Lower lobe of right lung (tissue), 2 donors: ENCODE measurements at regions not wholly inside any gene's neighbourhood (a gene's known extent, or its start where the extent isn't known, plus 50 kb on each side); places are given as distances from the start of the nearest gene placed in this dataset.
A peak's percentile ranks its signal among the peaks of the same experiment; 100 is the strongest.

Source experiments
- ATAC-seq, 2 donors: fragments of 200-7000 bp; cut with Tn5 transposase; one replicate each; pipeline ENCODE4 v1.9.1; 2020 to 2022; ENCODE audit warnings: mild to moderate bottlenecking in 2 of 2, moderate library complexity in 2 of 2
- DNase-seq: peaks from one replicate; pipeline ENCODE4 v3.0.0-alpha.2; 2020
- H3K27ac ChIP-seq: fragments of 200-600 bp; one replicate; pipeline ENCODE4 v1.8.0; 2022
- H3K27me3 ChIP-seq: fragments of 200-600 bp; one replicate; pipeline ENCODE4 v1.8.0; 2022; ENCODE audit warnings: low read depth
- H3K36me3 ChIP-seq: fragments of 200-600 bp; one replicate; pipeline ENCODE4 v1.8.0; 2022; ENCODE audit warnings: mild to moderate bottlenecking
- H3K4me1 ChIP-seq: fragments of 200-600 bp; one replicate; pipeline ENCODE4 v1.8.0; 2022
- H3K4me3 ChIP-seq: fragments of 200-600 bp; one replicate; pipeline ENCODE4 v1.8.0; 2022; ENCODE audit warnings: mild to moderate bottlenecking
- H3K9me3 ChIP-seq: fragments of 200-600 bp; one replicate; pipeline ENCODE4 v1.8.0; 2022
- intact Hi-C: fragments of 100-400 bp; cut with DNase I; formaldehyde crosslinking; loops from one replicate; pipeline ENCODE4 v1.11.0; 2022
- TF ChIP-seq, protein P1 (sequence below): fragments of 200-600 bp; IDR thresholded peaks from one replicate; pipeline ENCODE4 v1.8.0; 2022; ENCODE audit warnings: antibody characterized with exemption, mild to moderate bottlenecking
- donor health status: DM: no; HTN: yes; CAD: no; lungs with severe emphysema.

DNA sequence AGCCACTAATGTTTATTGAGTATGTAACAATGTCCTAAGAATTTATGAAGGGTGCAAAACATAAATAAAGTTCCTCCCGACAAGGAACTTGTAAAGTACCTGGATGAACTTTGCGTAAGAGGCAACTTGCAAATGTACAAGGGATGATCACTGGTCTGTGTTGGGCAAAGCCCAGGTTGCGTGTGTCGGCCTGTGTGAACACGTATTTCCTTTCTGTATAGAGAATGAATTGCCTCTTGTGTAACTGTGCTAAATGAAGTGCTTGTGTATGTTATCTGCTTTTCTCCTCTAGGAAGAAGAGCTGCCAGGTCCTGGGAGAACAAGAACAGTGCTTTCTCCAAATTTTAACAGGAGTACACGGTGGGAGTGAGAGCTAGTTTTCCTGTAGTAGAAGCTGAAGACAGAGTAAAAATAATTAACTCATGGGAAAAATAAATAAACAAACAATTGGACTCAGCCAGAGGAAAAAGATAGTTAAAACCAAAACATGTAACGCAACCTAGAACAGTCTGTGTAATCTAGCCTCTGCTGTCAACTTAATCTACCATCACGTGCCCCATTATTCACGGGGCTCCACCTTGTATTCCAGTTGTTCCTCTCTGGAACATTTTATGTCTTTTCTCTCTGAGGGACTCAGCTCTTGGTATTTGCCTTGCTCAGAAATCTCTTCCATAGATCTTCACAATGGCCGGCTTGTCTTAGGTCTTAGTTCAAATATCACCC lies 83.7 kb upstream of the RASGRP1 start:
- intact Hi-C loops = no loop called here
- TF ChIP-seq, protein P1, sequence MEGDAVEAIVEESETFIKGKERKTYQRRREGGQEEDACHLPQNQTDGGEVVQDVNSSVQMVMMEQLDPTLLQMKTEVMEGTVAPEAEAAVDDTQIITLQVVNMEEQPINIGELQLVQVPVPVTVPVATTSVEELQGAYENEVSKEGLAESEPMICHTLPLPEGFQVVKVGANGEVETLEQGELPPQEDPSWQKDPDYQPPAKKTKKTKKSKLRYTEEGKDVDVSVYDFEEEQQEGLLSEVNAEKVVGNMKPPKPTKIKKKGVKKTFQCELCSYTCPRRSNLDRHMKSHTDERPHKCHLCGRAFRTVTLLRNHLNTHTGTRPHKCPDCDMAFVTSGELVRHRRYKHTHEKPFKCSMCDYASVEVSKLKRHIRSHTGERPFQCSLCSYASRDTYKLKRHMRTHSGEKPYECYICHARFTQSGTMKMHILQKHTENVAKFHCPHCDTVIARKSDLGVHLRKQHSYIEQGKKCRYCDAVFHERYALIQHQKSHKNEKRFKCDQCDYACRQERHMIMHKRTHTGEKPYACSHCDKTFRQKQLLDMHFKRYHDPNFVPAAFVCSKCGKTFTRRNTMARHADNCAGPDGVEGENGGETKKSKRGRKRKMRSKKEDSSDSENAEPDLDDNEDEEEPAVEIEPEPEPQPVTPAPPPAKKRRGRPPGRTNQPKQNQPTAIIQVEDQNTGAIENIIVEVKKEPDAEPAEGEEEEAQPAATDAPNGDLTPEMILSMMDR = no peak
- ATAC-seq = peak; percentile 52 to 58

DNA sequence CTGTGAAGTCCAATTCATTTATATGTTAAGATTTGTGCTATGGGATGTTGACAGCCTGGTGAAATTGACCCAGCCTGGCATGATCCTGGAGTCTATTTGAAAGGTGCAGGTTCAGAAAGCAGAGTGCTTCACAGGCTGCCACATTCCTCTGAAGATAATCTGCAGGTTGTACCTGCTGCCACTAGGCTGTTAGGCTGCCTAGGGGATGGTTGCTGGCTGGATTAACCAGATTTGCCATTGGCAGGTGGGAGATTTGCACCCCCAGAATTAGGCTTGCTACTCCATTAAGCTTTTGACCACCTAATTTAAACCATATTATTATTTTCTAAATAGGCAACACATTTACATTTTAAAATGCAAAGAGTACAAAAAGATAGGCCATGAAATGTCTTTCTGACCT lies 85.8 kb upstream of the RASGRP1 start:
- H3K4me3 ChIP-seq = no peak overlapping the region
- ATAC-seq = no peak
- H3K36me3 ChIP-seq = no peaks in the 10 kb centered on the region
- no peaks in the 10 kb centered on the region for H3K4me1 ChIP-seq
- intact Hi-C loops = no loop called here
- H3K27me3 ChIP-seq = no peaks in the 10 kb centered on the region
- no peak overlapping the region for H3K27ac ChIP-seq
- TF ChIP-seq, protein P1 = no peak
- DNase-seq = no peak
- no peaks in the 10 kb centered on the region for H3K9me3 ChIP-seq

More for the DNA sequence above, 83.7 kb upstream of the RASGRP1 start:
- no peaks in the 10 kb centered on the region for H3K27me3 ChIP-seq
- no peak overlapping the region for H3K27ac ChIP-seq
- H3K4me1 ChIP-seq = no peaks in the 10 kb centered on the region
- no peaks in the 10 kb centered on the region for H3K9me3 ChIP-seq
- no peaks in the 10 kb centered on the region for H3K36me3 ChIP-seq
- no peak for DNase-seq
- H3K4me3 ChIP-seq = no peak overlapping the region

DNA sequence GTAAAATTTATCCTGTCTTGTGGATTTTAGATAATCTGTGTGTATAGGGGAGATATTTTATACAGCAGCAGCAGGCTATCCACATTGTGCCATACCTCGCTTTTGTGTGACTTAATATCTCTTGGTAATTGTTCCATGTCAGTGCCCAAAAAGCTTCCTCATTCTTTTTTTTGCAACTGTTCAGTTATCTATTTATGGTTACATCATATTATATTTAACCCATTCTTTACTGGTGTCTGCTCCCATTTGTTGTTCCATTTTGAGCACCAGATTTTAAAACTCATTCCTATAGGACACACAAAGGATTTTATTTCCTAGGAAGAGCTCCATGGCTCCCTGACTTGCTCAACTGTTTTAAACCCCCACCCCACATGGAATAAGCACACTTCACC lies 86.3 kb upstream of the RASGRP1 start:
- ATAC-seq (no peak), DNase-seq (no peak)
- Histone ChIP-seq H3K27me3 (no peaks in the 10 kb centered on the region), H3K9me3 (no peaks in the 10 kb centered on the region), H3K36me3 (no peaks in the 10 kb centered on the region), H3K4me3 (no peak overlapping the region), H3K4me1 (no peaks in the 10 kb centered on the region), H3K27ac (no peak overlapping the region)
- intact Hi-C loops = no loop called here
- TF ChIP-seq, protein P1 = no peak

DNA sequence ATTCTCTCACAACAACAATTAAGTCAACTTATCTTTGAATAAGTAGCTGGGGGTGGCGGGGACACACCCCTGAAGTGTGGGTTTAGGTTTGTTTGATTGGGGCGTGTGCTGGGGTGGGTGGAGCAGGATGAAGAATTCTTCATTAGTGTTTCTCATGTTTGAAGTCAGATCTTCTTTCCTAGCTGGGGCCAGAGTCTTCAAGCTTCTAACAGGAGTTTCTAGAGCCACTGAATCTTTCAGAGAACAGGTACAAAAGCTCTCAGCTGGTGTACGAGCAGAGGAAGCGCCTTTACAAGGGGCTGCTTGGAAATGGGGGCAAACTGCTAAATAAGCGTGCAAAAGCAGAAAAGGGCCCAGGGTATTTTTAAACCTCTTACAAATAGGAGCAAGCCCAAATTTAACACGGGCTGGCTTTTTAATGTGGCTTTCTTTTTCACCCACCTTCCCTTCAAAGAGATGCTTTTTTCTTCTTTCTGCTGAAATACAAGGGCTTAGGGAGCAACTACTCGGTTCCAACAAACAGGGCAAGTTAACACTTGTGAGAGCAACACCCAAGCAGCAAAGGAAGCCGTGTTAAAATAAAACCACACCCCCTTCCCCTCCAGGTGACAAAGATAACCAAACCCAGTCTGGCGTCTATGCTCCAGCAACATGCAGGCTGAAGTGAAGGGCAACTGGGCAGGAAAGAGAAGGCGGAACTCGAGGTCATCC lies 86.9 kb upstream of the RASGRP1 start:
- DNase-seq = no peak
- no peaks in the 10 kb centered on the region for H3K27me3 ChIP-seq
- H3K4me1 ChIP-seq = no peaks in the 10 kb centered on the region
- intact Hi-C loops = no loop called here
- H3K27ac ChIP-seq = no peak overlapping the region
- no peak overlapping the region for H3K4me3 ChIP-seq
- TF ChIP-seq, protein P1 = no peak
- H3K36me3 ChIP-seq = no peaks in the 10 kb centered on the region
- no peaks in the 10 kb centered on the region for H3K9me3 ChIP-seq
- peak in 1 of 2 donors; percentile 44 for ATAC-seq

DNA sequence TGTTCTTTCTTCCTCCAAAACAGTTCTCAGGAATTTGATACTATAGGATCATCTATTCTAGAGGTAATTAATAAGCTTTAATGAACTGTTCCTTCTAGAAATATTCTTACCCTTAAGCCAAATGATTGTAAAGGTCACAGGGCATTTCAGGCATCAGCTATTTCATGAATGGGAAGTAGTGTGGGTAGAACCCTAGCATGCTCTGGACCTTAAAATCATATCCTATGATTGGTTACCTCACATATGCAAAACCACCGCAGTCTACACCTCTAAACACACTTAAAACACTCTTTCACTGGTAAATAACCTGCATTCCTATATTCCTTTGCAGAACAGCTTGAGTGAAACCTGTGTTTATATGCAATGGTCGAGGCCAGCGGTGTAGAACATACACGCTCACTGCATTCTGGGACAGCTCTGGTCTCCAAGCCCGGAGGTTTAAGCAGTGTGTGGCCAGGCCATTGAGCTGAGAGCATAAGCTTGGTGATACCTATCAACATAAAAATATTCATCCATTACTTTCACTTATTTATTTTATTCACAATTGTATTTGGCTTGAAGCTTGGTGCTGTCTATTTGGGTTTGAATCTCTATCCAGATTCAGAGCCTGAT lies 87.7 kb upstream of the RASGRP1 start:
- no peaks in the 10 kb centered on the region for H3K9me3 ChIP-seq
- intact Hi-C loops = no loop called here
- no peaks in the 10 kb centered on the region for H3K4me1 ChIP-seq
- no peak overlapping the region for H3K27ac ChIP-seq
- TF ChIP-seq, protein P1 = no peak
- H3K4me3 ChIP-seq = no peak overlapping the region
- no peak for DNase-seq
- H3K36me3 ChIP-seq = no peaks in the 10 kb centered on the region
- H3K27me3 ChIP-seq = no peaks in the 10 kb centered on the region
- ATAC-seq = no peak
